PC-9 (cell line): ENCODE measurements at regions not wholly inside any gene's neighbourhood (a gene's known extent, or its start where the extent isn't known, plus 50 kb on each side); places are given as distances from the start of the nearest gene placed in this dataset.

Source experiments
- EZH2 ChIP-seq: fragments of 200-600 bp; sonication (generic); IDR thresholded peaks from 2 replicates; pipeline ENCODE4 v1.8.0; 2017; ENCODE audit warnings: antibody characterized with exemption, low read depth
- TF ChIP-seq, protein P1 (sequence below): fragments of 200-600 bp; sonication (generic); conservative IDR thresholded peaks from 2 replicates; pipeline ENCODE4 v1.6.1; 2017; ENCODE audit warnings: mixed run types, antibody characterized with exemption, mild to moderate bottlenecking, moderate library complexity

DNA sequence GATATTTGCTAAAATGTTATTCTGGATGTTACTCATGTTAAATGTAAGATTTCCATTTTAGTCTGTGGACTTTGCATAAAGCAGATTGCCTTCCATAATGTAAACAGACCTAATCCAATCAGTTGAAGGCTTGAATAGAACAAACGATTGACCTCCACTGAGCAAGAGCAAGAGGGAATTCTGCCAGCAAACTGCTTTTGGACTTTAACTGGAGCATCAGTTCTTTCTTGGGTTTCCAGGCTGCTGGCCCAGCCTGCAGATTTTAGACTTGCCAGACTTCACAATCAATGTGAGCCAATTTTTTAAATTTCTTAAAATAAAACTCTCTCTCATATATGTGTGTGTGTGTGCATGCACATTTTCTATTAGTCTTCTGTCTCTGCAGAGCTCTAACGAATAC is 1248.8 kb downstream of the ADGRL3 start:
- TF ChIP-seq, protein P1, sequence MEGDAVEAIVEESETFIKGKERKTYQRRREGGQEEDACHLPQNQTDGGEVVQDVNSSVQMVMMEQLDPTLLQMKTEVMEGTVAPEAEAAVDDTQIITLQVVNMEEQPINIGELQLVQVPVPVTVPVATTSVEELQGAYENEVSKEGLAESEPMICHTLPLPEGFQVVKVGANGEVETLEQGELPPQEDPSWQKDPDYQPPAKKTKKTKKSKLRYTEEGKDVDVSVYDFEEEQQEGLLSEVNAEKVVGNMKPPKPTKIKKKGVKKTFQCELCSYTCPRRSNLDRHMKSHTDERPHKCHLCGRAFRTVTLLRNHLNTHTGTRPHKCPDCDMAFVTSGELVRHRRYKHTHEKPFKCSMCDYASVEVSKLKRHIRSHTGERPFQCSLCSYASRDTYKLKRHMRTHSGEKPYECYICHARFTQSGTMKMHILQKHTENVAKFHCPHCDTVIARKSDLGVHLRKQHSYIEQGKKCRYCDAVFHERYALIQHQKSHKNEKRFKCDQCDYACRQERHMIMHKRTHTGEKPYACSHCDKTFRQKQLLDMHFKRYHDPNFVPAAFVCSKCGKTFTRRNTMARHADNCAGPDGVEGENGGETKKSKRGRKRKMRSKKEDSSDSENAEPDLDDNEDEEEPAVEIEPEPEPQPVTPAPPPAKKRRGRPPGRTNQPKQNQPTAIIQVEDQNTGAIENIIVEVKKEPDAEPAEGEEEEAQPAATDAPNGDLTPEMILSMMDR, result no peak
- TF ChIP-seq EZH2, result no peak
